WERI-Rb-1 (cell line): ENCODE measurements at regions not wholly inside any gene's neighbourhood (a gene's known extent, or its start where the extent isn't known, plus 50 kb on each side); places are given as distances from the start of the nearest gene placed in this dataset.
"Not testable (repeated sequence)": the region's sequence is repeated elsewhere in the genome, so short reads cannot be mapped to it uniquely, and the experiment has no call there.

Experiments used
- DNase-seq: peaks from one replicate; pipeline ENCODE4 v3.0.0-alpha.2; 2020
- H3K27ac ChIP-seq: fragments of 250-450 bp; sonication (Bioruptor Pico); 2 replicates; pipeline ENCODE4 v1.5.1; 2020; ENCODE audit warnings: mild to moderate bottlenecking, moderate library complexity
- H3K27me3 ChIP-seq: fragments of 250-450 bp; sonication (Bioruptor Pico); 2 replicates; pipeline ENCODE4 v1.5.1; 2021; ENCODE audit warnings: mild to moderate bottlenecking, low read depth, moderate library complexity; ENCODE audit not compliant: insufficient read depth, severe bottlenecking
- H3K36me3 ChIP-seq: fragments of 250-450 bp; sonication (Bioruptor Pico); 2 replicates; pipeline ENCODE4 v1.5.1; 2020; ENCODE audit warnings: mild to moderate bottlenecking, moderate library complexity
- H3K4me3 ChIP-seq: 2 replicates; pipeline ENCODE4 v1.5.1; 2011; ENCODE audit warnings: low read depth, mild to moderate bottlenecking, control low read depth, low read length
- H3K9me3 ChIP-seq: fragments of 250-450 bp; sonication (Bioruptor Pico); 2 replicates; pipeline ENCODE4 v1.5.1; 2021; ENCODE audit warnings: mild to moderate bottlenecking, moderate library complexity; ENCODE audit not compliant: severe bottlenecking
- CTCF ChIP-seq: IDR thresholded peaks from 2 replicates; pipeline ENCODE4 v1.5.1; 2011; ENCODE audit warnings: low read depth, mild to moderate bottlenecking, control low read depth, inconsistent platforms, low read length

- Histone ChIP-seq H3K27ac (no peak overlapping the region), H3K27me3 (no peaks in the 10 kb centered on the region)
- TF ChIP-seq CTCF, result no peak
Observed at GRCh38 chr5:121053055-121053985, 589.2 kb downstream of the PRR16 start.

DNA sequence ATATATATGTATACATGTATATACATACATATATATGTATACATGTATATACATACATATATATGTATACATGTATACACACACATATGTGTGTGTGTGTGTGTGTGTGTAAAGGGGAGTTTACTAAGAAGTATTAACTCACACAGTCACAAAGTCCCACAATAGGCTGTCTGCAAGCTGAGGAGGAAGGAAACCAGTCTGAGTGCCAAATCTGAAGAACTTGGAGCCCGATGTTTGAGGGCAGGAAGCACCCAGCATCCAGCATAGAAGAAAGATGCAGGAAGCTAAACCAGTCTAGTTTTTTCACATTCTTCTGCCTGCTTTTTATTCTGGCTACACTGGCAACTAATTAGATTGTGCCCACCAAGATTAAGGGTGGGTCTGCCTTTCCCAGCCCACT is 591.5 kb downstream of the PRR16 start:
- Histone ChIP-seq H3K27me3 (no peaks in the 10 kb centered on the region), H3K4me3 (no peak overlapping the region), H3K27ac (no peak overlapping the region), H3K9me3 (no peaks in the 10 kb centered on the region), H3K36me3 (no peaks in the 10 kb centered on the region)
- TF ChIP-seq CTCF, result no peak
- no peak for DNase-seq

More at GRCh38 chr5:121053055-121053985, 589.2 kb downstream of the PRR16 start:
- DNase-seq, result no peak
- H3K9me3 ChIP-seq, result no peaks in the 10 kb centered on the region
- no peak overlapping the region for H3K4me3 ChIP-seq
- no peaks in the 10 kb centered on the region for H3K36me3 ChIP-seq

- H3K27me3 ChIP-seq, DNase-seq, H3K4me3 ChIP-seq, H3K36me3 ChIP-seq, H3K9me3 ChIP-seq, H3K27ac ChIP-seq: not testable (repeated sequence)
Observed at GRCh38 chr5:121064241-121064640, 600.1 kb downstream of the PRR16 start.

GRCh38 chr5:121086671-121087070 is 622.6 kb downstream of the PRR16 start:
- Histone ChIP-seq H3K9me3 (no peaks in the 10 kb centered on the region), H3K36me3 (no peaks in the 10 kb centered on the region), H3K4me3 (no peak overlapping the region), H3K27me3 (no peaks in the 10 kb centered on the region), H3K27ac (no peak overlapping the region)
- DNase-seq, result no peak
- TF ChIP-seq CTCF, result no peak

- TF ChIP-seq CTCF, result no peak
- no peak overlapping the region for H3K4me3 ChIP-seq
- no peaks in the 10 kb centered on the region for H3K36me3 ChIP-seq
Observed at GRCh38 chr5:121087560-121087959, 623.5 kb downstream of the PRR16 start.

GRCh38 chr5:121088341-121088740 is 624.2 kb downstream of the PRR16 start:
- no peak for DNase-seq
- H3K4me3 ChIP-seq, result no peak overlapping the region

More at GRCh38 chr5:121087560-121087959, 623.5 kb downstream of the PRR16 start:
- Histone ChIP-seq H3K9me3 (no peaks in the 10 kb centered on the region), H3K27me3 (no peaks in the 10 kb centered on the region), H3K27ac (no peak overlapping the region)
- no peak for DNase-seq

More at GRCh38 chr5:121088341-121088740, 624.2 kb downstream of the PRR16 start:
- Histone ChIP-seq H3K9me3 (no peaks in the 10 kb centered on the region), H3K27me3 (no peaks in the 10 kb centered on the region), H3K27ac (no peak overlapping the region), H3K36me3 (no peaks in the 10 kb centered on the region)
- no peak for TF ChIP-seq CTCF
